ENCODE measurements at regions not wholly inside any gene's neighbourhood (a gene's known extent, or its start where the extent isn't known, plus 50 kb on each side); places are given as distances from the start of the nearest gene placed in this dataset.

DNA sequence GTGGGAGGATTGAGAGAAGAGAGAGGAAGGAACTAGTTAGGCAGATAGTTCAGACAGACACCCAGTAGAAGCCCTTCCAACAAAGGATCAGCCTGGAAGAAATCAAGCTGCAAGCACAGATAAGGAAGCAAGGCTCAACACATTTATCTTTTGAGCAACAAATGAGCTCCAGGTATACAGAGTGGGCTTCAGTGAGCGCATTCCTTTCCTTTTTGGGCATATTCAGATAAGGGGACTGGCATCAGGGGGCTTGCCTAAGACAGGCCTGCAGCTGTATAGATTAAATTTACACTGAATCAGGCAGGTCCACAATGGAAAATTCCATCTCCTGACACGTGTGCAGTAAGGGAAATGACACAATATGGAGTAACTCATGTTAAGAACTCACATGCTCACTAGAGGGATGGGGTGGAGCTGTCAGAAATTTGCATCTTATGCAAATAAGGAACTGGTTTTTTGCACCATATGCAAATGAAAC is 147.2 kb downstream of the AKR1D1 start:
- no peaks in the 10 kb centered on the region for H3K27me3 ChIP-seq (replicated peaks; ENCODE audit: control insufficient read depth, insufficient read depth, low read length)

DNA sequence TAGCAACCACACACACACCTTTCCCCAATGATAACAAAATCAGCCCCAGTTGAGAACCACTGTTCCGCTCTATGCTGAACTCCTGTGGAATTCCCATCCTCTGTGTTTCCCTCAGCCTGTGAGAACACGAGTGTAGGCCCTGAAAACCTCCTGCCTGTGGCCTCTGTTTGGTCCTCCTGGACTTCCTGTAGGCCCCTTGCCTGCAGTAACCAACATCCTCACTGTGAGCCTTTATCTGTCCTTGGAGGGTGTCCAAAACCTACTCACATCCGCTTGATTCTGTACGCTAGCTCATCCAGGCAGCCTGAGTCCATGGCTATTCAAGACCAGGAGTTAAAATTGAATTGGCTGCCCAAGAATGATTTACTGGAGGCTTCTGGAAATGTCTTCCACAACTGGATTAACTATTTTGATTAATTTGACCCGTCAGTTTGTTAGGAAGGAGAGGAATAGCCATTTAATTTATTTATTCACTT is 149.8 kb downstream of the AKR1D1 start:
- DNase-seq (ENCODE audit: extremely low read depth, insufficient read length) = no peak
- Histone ChIP-seq H3K4me3 (replicated peaks; ENCODE audit: low read depth, low read length) (no peak overlapping the region), H3K27me3 (replicated peaks; ENCODE audit: control insufficient read depth, insufficient read depth, low read length) (no peaks in the 10 kb centered on the region), H3K36me3 (ENCODE audit: control insufficient read depth, insufficient read depth, low read length) (no peaks in the 10 kb centered on the region)
- no peak for TF ChIP-seq CTCF (IDR thresholded peaks at IDR 0.05; ENCODE audit: insufficient read depth, low read length, poor library complexity, severe bottlenecking)

More for the DNA sequence above, 147.2 kb downstream of the AKR1D1 start:
- Histone ChIP-seq H3K4me3 (replicated peaks; ENCODE audit: low read depth, low read length) (no peak overlapping the region), H3K36me3 (ENCODE audit: control insufficient read depth, insufficient read depth, low read length) (no peaks in the 10 kb centered on the region)
- no peak for DNase-seq (ENCODE audit: extremely low read depth, insufficient read length)
- TF ChIP-seq CTCF (IDR thresholded peaks at IDR 0.05; ENCODE audit: insufficient read depth, low read length, poor library complexity, severe bottlenecking) = no peak

DNA sequence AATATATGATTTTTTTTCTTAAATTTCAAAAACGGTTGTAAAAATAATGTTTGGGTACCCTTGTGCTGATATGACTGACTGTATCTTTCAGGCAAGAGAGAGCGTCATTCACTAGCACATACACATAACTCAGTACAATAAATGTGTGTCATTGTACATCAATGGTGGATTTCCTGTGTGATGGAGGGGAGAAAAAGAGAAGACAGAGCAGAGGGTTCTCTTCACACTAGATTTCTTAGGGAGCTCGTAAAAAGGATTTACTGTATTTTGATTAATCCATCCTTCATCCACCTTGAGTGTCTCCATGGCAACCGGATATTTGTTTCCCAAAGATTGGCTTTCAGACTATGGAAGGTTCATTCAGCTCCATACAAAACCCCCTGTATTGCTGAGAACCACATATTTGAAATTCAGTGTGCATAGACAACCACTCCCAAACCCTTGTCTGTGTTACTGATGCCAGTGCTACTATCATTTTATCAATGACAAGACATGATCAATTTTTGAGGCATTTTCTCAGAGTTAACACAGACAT is 150.6 kb downstream of the AKR1D1 start:
- Histone ChIP-seq H3K27me3 (replicated peaks; ENCODE audit: control insufficient read depth, insufficient read depth, low read length) (no peaks in the 10 kb centered on the region), H3K36me3 (ENCODE audit: control insufficient read depth, insufficient read depth, low read length) (no peaks in the 10 kb centered on the region), H3K4me3 (replicated peaks; ENCODE audit: low read depth, low read length) (no peak overlapping the region)
- TF ChIP-seq CTCF (IDR thresholded peaks at IDR 0.05; ENCODE audit: insufficient read depth, low read length, poor library complexity, severe bottlenecking) = no peak
- DNase-seq (ENCODE audit: extremely low read depth, insufficient read length) = no peak

DNA sequence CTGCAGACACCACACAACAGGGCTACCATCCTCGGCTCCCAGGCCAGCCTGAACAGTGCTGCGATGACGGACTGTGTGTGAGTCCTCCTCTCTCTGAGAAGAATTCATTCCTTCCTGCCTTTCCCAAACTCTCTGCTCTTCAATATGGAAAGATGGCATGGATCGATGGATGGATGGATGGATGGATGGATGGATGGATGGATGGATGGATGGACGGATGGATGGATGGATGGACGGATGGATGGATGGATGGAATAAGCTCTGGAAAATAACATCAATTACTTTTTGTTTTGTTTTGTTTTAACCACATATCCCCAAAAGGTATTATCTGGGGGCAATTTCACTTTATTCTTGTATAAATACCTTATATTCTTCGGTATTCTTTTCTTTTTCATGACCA is 151.9 kb downstream of the AKR1D1 start:
- Histone ChIP-seq H3K4me3 (replicated peaks; ENCODE audit: low read depth, low read length) (no peak overlapping the region), H3K36me3 (ENCODE audit: control insufficient read depth, insufficient read depth, low read length) (no peaks in the 10 kb centered on the region), H3K27me3 (replicated peaks; ENCODE audit: control insufficient read depth, insufficient read depth, low read length) (no peaks in the 10 kb centered on the region)
- no peak for DNase-seq (ENCODE audit: extremely low read depth, insufficient read length)
- no peak for TF ChIP-seq CTCF (IDR thresholded peaks at IDR 0.05; ENCODE audit: insufficient read depth, low read length, poor library complexity, severe bottlenecking)

GRCh38 chr7:138228769-138229168 is 152.5 kb downstream of the AKR1D1 start:
- no peaks in the 10 kb centered on the region for H3K27me3 ChIP-seq (replicated peaks; ENCODE audit: control insufficient read depth, insufficient read depth, low read length)
- no peaks in the 10 kb centered on the region for H3K36me3 ChIP-seq (ENCODE audit: control insufficient read depth, insufficient read depth, low read length)
- no peak overlapping the region for H3K4me3 ChIP-seq (replicated peaks; ENCODE audit: low read depth, low read length)
- TF ChIP-seq CTCF (IDR thresholded peaks at IDR 0.05; ENCODE audit: insufficient read depth, low read length, poor library complexity, severe bottlenecking) = no peak
- DNase-seq (ENCODE audit: extremely low read depth, insufficient read length) = no peak

- no peak for DNase-seq (ENCODE audit: extremely low read depth, insufficient read length)
- Histone ChIP-seq H3K4me3 (replicated peaks; ENCODE audit: low read depth, low read length) (no peak overlapping the region), H3K36me3 (ENCODE audit: control insufficient read depth, insufficient read depth, low read length) (no peaks in the 10 kb centered on the region), H3K27me3 (replicated peaks; ENCODE audit: control insufficient read depth, insufficient read depth, low read length) (no peaks in the 10 kb centered on the region)
- TF ChIP-seq CTCF (IDR thresholded peaks at IDR 0.05; ENCODE audit: insufficient read depth, low read length, poor library complexity, severe bottlenecking) = no peak
These were observed 156.9 kb downstream of the AKR1D1 start for GRCh38 chr7:138233189-138233588.

Measured in GM06990 (cell line).